Gastrocnemius medialis (tissue), 4 donors: ENCODE measurements at regions not wholly inside any gene's neighbourhood (a gene's known extent, or its start where the extent isn't known, plus 50 kb on each side); places are given as distances from the start of the nearest gene placed in this dataset.

ENCODE experiments used
- ATAC-seq, 2 donors: fragments of 150-250 bp; one replicate each; pipeline ENCODE4 v1.9.1; 2016
- DNase-seq, 2 donors: peaks; one replicate each; pipeline ENCODE4 v3.0.0-alpha.2; 2019
- H3K27ac ChIP-seq, 4 donors: fragments of 200-600 bp; sonication (generic); 1 replicate in 1 of 4; 2 replicates in 3 of 4; pipeline ENCODE4 v1.5.1; 2016 to 2018; ENCODE audit warnings: mild to moderate bottlenecking in 2 of 4, moderate library complexity in 1 of 4
- H3K27me3 ChIP-seq, 3 donors: fragments of 200-600 bp; sonication (generic) in 2 of 3; 1 replicate in 1 of 3; 2 replicates in 2 of 3; pipeline versions ENCODE4 v1.5.1 to v1.6.0; 2016 to 2019; ENCODE audit warnings: mild to moderate bottlenecking in 1 of 3, moderate library complexity in 1 of 3
- H3K36me3 ChIP-seq, 2 donors: fragments of 200-600 bp; sonication (generic) in 1 of 2; one replicate each; pipeline ENCODE4 v1.5.1; 2017 to 2018
- H3K4me1 ChIP-seq, 2 donors: fragments of 200-600 bp; sonication (generic) in 1 of 2; one replicate each; pipeline ENCODE4 v1.5.1; 2016 to 2017; ENCODE audit warnings: mild to moderate bottlenecking in 2 of 2
- H3K4me3 ChIP-seq, 4 donors: fragments of 200-600 bp; sonication (generic) in 3 of 4; 1 replicate in 1 of 4; 2 replicates in 3 of 4; pipeline ENCODE4 v1.5.1; 2016 to 2019; ENCODE audit warnings: mild to moderate bottlenecking in 2 of 4
- H3K9me3 ChIP-seq, 3 donors: fragments of 200-600 bp; sonication (generic) in 2 of 3; 1 replicate in 1 of 3; 2 replicates in 2 of 3; pipeline ENCODE4 v1.5.1; 2016 to 2019
- CTCF ChIP-seq, 5 experiments: fragments of 450-650 bp in 3 of 5; fragments of 200-600 bp in 2 of 5; sonication (generic) in 2 of 5; IDR thresholded peaks in 4 of 5; conservative IDR thresholded peaks in 1 of 5; 1 replicate in 4 of 5; 2 replicates in 1 of 5; pipeline ENCODE4 v1.5.1; 2016 to 2019; ENCODE audit warnings: antibody characterized with exemption in 5 of 5, mild to moderate bottlenecking in 3 of 5, moderate library complexity in 3 of 5
- POLR2A ChIP-seq, 2 donors: fragments of 450-650 bp; IDR thresholded peaks; one replicate each; pipeline ENCODE4 v1.6.1; 2017; ENCODE audit warnings: antibody characterized with exemption in 2 of 2, mild to moderate bottlenecking in 2 of 2, moderate library complexity in 2 of 2
- in situ Hi-C, 4 donors: fragments of 200-750 bp; cut with MboI; loops; one replicate each; pipeline versions ENCODE4 v1.15.0 to v1.8.0; 2017; ENCODE audit warnings: low sequenced_read_pairs in 4 of 4
- intact Hi-C: fragments of 100-400 bp; cut with DNase I; formaldehyde crosslinking; loops from one replicate; pipeline ENCODE4 v1.15.1; 2023; ENCODE audit warnings: low total_unique reads

GRCh38 chr3:103657756-103658155, 1222.9 kb downstream of the ZPLD1 start:
- intact Hi-C loops (no loop called here), in situ Hi-C loops (no loop called here)
- H3K4me1 ChIP-seq = no peaks in the 10 kb centered on the region
- H3K9me3 ChIP-seq = no peaks in the 10 kb centered on the region
- no peaks in the 10 kb centered on the region for H3K36me3 ChIP-seq
- H3K27ac ChIP-seq = no peak overlapping the region
- ATAC-seq (no peak), DNase-seq (no peak)
- TF ChIP-seq POLR2A (IDR thresholded peaks at IDR 0.05) (no peak), CTCF (IDR thresholded peaks at IDR 0.05 in 4 of 5, conservative IDR thresholded peaks at IDR 0.05 in 1 of 5) (no peak)
- no peaks in the 10 kb centered on the region for H3K27me3 ChIP-seq
- H3K4me3 ChIP-seq = no peak overlapping the region

- H3K4me3 ChIP-seq = no peak overlapping the region
- DNase-seq (no peak), ATAC-seq (no peak)
- no peaks in the 10 kb centered on the region for H3K36me3 ChIP-seq
- H3K27me3 ChIP-seq = no peaks in the 10 kb centered on the region
- no peaks in the 10 kb centered on the region for H3K9me3 ChIP-seq
- H3K27ac ChIP-seq = no peak overlapping the region
- TF ChIP-seq POLR2A (IDR thresholded peaks at IDR 0.05) = no peak
- no peak for TF ChIP-seq CTCF (IDR thresholded peaks at IDR 0.05 in 4 of 5, conservative IDR thresholded peaks at IDR 0.05 in 1 of 5)
- intact Hi-C loops = no loop called here
- H3K4me1 ChIP-seq = no peaks in the 10 kb centered on the region
- in situ Hi-C loops = no loop called here
Measured at GRCh38 chr3:103660810-103661209, 1226.0 kb downstream of the ZPLD1 start.

- Histone ChIP-seq H3K9me3 (no peaks in the 10 kb centered on the region), H3K4me1 (no peaks in the 10 kb centered on the region), H3K27me3 (no peaks in the 10 kb centered on the region), H3K4me3 (no peak overlapping the region), H3K36me3 (no peaks in the 10 kb centered on the region), H3K27ac (no peak overlapping the region)
- intact Hi-C loops = no loop called here
- DNase-seq (no peak), ATAC-seq (no peak)
- in situ Hi-C loops = no loop called here
- TF ChIP-seq CTCF (IDR thresholded peaks at IDR 0.05 in 4 of 5, conservative IDR thresholded peaks at IDR 0.05 in 1 of 5) (no peak), POLR2A (IDR thresholded peaks at IDR 0.05) (no peak)
Measured at GRCh38 chr3:103662591-103662990, 1227.8 kb downstream of the ZPLD1 start.

- H3K36me3 ChIP-seq = no peaks in the 10 kb centered on the region
- TF ChIP-seq CTCF (IDR thresholded peaks at IDR 0.05 in 4 of 5, conservative IDR thresholded peaks at IDR 0.05 in 1 of 5) (no peak), POLR2A (IDR thresholded peaks at IDR 0.05) (no peak)
- H3K4me3 ChIP-seq = no peak overlapping the region
- no peaks in the 10 kb centered on the region for H3K27me3 ChIP-seq
- no peaks in the 10 kb centered on the region for H3K4me1 ChIP-seq
- DNase-seq = no peak
- no peak for ATAC-seq
- no peak overlapping the region for H3K27ac ChIP-seq
- no peaks in the 10 kb centered on the region for H3K9me3 ChIP-seq
- intact Hi-C loops (no loop called here), in situ Hi-C loops (no loop called here)
Measured at GRCh38 chr3:103672346-103672745, 1237.5 kb downstream of the ZPLD1 start.

GRCh38 chr3:103684904-103685303, 1250.1 kb downstream of the ZPLD1 start:
- intact Hi-C loops (no loop called here), in situ Hi-C loops (no loop called here)
- Histone ChIP-seq H3K4me1 (no peaks in the 10 kb centered on the region), H3K27ac (no peak overlapping the region), H3K4me3 (no peak overlapping the region), H3K9me3 (no peaks in the 10 kb centered on the region), H3K27me3 (no peaks in the 10 kb centered on the region), H3K36me3 (no peaks in the 10 kb centered on the region)
- DNase-seq (no peak), ATAC-seq (no peak)
- TF ChIP-seq CTCF (IDR thresholded peaks at IDR 0.05 in 4 of 5, conservative IDR thresholded peaks at IDR 0.05 in 1 of 5) (no peak), POLR2A (IDR thresholded peaks at IDR 0.05) (no peak)
